GM21367 (cell line): ENCODE measurements at regions not wholly inside any gene's neighbourhood (a gene's known extent, or its start where the extent isn't known, plus 50 kb on each side); places are given as distances from the start of the nearest gene placed in this dataset.

Source experiments
- ATAC-seq: cut with Tn5 transposase; IDR thresholded peaks from one replicate; pipeline ENCODE4 v1.9.1; 2021; ENCODE audit not compliant: unreplicated experiment

DNA sequence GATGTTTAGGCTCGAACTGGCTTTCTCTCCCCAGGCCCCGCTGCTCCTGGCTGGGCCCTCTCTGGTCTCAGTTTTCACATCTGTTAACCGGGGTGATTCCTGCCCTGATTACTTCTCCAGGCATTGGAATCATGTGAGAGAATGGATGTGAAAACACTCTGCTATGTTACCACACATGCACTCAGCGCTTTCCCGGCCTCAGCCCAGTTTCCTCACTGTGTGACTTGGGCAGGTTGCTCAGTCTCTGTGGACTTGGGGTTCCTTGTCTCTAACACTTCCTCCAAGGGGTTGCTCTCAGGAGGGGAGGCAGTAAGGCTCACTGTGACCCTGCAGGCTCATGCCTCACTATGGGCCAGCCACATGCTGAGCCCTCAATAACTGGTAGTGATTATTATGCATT, 230.4 kb upstream of the HS6ST1 start:
- ATAC-seq = no peak

DNA sequence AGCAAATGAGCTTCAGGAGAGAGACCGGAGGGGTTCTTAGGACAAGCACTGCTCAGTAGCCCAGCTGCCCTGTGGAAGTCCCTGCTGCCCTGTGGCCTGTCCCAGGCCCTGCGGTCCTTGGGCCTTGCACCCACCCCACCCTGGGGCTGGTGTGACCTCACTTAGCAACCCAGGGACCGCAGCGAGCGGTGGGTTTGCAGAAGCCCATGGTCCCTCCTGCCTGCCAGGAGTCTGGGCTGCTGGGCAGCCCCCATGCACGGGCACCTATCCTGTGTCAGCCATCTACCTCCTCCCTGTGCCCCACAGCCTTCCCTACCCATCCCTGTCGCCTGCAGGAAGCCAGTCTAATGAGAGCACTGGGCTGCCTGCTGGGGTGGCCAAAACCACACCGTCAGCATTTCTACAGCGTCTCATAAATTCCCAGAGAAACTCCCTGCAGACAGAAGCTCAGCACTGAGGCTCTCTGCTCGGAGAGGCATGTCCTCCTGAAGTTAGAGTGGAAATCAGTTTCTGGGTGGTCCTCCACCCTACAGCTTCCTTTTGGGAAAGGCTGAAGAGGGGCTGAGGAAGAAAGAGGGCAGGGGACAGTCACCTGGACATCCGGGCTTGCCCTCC, 231.1 kb upstream of the HS6ST1 start:
- ATAC-seq = no peak

DNA sequence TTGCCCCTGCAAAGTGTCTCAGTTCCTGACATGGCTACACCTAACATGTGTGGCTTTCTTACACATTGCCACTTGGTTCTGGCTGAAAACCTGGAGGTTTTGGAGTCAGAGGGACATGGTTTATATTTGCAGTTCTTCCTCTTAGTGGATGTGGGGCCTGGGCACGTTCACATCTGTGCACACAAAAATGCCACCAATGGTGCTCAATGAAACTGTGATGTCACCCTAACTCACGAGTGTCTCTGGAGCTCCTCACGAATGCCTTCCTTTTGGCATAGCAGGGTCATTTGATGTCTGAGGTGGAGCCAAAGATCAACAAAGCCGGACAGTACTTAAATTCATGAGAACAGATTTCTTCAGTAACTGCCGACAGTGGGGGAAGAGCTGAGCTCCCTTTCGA, 231.7 kb upstream of the HS6ST1 start:
- no peak for ATAC-seq

DNA sequence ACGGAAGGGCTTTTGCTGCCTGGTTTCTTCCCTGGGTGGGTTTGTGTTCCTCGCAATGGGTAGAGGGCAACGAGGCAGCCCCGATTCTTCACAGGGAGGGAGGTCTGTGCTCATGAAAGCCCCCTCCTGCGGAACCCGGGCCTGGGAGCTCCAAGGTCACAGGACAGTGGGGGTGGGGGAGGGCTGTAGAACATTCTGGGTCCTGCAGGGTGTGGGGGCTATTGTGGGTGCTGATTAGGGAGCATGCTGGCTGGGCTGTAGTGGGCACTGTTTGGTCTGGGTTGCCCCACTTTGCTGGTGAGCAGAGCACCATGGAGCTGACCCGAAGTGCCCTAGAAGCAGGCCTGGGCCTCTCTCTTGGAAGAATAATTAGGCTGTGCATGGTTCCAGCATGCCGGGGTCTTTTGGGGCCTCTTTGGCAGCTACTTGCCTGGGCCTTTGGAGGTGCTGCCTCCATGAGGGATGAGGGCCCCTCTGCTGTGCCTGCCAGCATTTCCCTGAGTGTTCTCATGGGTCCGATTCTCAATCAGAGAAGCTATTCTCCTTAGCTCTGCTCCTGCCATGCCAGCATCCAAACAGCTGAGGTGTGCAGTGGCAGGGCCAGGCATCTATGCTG, 232.2 kb upstream of the HS6ST1 start:
- ATAC-seq = no peak

DNA sequence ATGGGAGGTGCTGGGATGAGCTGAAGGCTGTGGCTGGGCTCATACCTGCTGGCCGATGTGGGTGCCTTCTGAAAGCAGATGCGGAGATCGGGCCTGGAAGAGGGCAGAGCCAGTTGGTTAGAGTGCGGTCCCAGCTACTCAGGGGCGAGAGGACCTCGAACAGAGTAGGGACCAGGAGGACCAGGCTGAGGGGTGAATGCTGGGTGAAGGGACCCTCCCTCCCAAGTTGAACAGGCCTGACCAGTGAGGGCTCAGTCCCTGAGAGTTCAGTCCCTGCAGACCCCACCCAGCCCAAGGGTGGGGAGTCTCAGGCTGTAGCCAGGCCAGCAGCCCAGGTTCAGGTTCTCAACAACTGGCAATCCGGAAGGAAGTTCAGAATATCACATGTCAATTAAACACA, 232.8 kb upstream of the HS6ST1 start:
- no peak for ATAC-seq

DNA sequence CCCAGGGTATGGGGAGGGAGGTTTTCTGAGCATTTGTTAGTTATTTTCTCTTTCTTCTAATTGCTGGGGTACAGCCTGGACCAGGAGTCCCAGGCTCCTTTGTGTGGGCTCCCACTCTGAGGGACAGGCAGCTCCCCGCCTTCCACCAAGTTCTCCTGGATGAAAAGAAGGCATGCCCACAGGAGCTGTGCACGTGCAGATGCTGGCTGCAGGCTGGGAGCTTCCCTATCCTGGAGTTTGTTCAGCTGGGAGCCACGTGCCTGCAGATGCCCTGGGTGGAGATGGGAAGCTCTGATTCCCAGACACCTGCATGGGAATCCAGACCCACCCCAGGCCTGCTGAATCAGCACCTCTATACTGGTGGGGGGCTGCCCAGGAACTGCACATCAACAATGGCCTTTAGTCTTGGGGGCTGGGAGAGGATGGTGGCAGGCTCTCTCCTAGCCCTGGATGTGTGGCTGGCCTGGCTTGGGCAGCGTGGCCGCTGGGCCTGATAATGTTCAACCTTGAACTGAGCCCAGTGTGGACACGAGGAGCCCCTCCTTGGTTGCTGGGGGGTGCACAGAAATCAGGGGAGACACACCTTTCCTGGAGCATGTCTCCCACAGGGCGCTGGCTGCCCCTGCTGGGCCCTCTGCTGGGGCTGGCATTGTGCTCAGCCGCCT, 233.6 kb upstream of the HS6ST1 start:
- ATAC-seq = no peak

DNA sequence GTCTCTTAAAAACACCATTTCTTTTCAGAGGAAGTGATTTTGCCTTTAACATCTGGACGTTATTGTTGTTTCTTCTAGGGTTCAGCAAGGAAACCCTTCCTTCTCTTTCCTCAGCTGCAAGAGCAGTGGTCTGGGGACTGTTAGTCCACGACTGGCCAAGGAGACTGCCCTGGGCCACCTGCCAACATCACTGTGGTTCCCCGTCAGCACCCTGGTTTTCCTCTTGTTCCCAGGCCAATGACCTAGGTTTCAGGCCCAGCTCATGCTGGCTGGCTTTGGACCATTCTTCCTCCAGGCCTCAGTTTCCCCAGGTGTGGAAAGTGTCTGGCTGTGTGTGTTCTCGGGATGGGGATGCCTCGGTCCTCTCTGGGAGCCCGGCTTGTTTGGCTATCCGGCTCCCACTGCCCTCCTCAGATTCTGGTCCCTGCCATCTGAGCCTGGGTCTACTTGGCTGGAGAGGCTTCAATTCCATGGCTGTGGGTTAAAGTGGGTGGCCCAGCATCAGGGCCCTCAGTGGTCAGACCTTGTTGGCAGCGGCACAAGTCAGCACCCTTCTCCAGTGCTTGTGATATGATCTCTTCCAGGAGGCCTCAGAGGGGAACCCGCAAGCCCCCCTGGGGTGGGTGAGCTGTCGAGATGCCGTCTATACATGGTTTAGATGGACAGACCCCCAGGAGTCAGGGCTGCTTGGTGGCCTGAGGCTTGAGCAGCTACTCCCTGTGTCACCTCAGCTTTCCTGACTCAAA, 234.3 kb upstream of the HS6ST1 start:
- no peak for ATAC-seq

DNA sequence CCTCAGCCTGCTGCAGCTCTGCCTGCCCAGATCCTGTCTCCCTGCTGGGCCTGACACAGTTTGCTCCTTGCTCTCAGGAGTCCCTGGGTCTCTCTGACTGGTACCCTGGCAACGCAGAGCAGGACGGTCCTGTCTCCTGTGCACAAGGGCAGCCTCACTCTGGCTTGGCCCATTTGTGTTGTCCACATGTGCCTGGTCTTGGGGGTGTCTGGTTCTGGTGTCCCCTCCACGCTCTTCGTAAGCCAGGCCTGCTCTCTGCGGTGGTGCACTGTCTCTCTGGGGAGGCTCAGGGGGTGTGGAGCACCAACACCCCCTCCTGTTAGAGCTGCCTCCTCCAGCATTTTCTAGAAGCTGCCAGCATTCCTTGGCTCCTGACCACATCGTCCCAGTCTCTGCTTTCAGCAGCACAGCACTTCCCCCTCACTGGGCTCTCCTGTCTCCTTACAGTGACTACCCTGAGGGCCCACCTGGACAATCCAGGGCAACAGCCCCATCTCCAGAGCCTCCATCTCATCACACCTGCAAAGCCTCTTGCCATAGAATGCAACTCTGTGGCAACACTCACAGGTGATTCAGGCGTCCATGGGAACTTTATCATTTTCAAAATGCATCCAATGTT, 235.6 kb upstream of the HS6ST1 start:
- ATAC-seq = no peak

DNA sequence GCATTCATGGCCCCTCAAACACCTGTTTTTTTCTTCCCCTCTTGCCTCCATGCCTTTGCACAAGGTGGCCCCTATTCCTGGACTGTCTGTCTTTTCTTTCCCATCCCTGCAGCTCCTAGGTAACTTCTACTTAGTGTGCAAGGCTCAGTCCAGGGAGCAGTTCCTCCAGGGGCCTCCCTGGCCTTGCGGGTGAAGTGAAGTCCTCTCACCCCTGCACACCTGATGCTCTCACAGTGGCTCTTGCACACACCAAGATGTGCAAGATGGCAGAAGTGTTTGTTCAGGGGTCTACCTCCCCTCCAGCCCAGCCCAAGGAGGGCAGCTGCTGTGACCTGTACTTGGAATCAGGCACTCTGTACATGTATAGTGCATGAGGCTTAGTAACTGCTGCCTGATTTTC, 236.8 kb upstream of the HS6ST1 start:
- ATAC-seq = no peak

DNA sequence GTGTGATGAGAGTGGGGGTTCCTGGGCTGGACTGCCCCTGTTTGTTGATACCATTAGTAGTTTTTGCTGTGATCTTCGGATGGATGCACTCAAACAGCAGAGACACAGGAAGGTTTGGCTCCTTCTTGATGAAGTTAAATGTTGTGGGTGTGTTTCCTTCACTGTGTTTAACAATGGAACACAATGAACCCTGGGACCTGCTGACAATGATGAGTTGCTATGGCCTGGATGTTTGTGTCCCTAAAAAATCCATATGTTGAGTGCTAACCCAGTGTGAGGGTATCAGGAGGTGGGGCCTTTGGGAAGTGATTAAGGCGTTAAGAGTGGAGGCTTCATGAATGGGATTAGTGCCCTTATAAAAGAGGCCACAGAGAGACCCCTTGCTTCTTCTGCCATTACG, 237.4 kb upstream of the HS6ST1 start:
- ATAC-seq = no peak

DNA sequence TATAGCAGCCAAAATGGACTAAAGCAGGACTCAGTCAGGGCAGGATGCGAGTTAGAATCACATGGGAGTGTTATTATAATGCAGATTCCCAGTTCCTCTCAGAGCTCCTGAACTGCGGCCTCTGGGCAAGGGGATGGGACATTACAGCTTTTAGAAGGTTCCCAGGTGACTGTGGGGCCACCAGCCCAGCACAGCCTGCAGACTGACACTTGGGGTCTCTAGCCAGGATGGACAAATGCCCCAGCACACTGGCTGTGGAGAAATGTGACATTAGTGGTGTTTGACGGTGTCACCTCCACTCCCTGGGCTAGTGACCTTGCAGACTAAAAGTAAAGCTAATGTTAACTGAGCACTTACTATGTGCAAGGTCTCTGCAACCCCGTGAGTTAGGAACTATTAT, 238.0 kb upstream of the HS6ST1 start:
- no peak for ATAC-seq

DNA sequence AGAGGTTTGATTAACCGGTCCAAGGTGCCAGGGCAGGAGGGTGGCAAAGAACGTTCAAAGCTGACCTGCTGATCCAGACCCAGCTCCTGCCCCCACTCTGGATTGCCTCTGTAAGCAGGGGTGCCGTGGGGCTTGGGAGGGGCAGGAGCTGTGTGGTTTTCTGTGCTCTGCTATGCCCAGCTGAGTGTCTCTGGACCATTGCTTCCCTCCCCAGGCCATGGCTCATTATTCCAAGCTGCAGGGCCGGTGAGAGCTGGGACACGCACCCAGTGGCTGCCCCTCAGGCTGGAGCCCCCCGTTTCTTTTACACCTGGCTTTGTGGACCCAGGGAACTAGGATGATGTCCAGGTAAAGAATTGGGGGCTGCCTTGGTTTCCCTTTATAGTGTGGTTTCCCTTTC, 238.4 kb upstream of the HS6ST1 start:
- ATAC-seq = no peak

DNA sequence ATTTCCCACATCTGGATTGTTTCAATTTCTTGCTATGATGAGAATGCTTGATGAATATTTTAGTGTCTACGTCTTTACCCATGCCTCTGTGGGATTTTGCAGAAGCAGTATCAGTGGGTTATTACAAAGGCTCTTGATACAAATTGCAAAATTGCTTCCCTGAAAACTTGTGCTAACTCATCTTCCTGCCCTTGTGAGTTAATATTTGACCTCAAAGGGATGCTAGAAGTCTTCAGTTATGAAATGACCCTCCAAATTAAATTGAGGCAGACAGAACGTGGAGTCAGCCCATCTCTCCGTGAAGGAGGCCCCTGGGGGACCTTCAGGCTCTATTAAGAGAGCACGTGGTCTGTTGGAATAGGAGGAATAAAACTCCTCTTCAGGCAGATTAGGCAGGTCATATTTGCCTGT, 239.2 kb upstream of the HS6ST1 start:
- ATAC-seq = no peak

DNA sequence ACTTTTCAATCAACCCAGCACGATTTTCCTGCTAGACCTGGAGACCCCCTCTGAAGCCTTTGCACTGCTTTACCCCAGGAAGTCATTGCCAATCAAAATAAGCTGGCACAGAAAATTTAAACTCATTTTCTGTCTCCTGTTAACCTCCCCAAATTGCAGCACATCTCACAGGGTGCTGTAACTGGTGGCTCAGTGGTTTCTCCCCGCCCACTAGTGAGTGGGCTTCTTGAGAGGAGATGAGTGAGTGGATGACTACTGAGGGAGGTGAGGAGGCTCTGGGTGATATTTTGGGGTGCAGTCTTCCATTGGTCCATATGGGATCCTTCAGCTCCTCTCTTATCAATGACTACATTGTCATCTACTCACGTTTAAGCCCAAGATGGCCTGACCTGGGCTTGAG, 239.8 kb upstream of the HS6ST1 start:
- ATAC-seq = no peak

DNA sequence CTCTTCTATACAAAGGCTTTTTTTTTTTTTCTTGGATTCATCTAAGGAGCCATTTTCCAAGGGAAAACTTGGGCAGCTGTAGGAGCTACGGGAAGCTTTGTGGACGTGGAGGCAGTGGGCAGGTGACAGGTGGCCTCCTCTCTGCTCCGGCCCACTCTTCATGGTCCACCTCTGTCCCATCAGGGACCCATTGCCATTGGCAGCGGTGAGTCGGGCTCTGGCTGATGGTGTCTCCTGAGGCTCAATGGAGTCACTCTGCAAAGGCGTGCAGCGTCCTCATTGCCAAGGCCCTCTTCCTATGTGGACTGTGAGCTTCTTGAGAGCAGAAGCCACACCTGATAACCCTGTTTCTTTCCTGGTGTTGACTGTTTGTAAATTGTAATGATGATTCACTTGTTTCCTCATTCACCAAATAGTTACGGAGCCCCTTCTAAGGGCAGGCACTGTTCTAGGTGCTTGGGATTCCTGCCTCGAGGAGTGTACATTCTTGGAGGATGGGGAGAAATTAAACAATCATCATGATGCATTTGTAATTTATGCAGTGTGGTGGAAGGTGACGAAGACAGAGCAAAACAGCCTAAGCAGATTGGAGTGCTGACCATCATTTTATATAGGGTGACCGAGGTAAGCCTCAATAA, 240.3 kb upstream of the HS6ST1 start:
- no peak for ATAC-seq

DNA sequence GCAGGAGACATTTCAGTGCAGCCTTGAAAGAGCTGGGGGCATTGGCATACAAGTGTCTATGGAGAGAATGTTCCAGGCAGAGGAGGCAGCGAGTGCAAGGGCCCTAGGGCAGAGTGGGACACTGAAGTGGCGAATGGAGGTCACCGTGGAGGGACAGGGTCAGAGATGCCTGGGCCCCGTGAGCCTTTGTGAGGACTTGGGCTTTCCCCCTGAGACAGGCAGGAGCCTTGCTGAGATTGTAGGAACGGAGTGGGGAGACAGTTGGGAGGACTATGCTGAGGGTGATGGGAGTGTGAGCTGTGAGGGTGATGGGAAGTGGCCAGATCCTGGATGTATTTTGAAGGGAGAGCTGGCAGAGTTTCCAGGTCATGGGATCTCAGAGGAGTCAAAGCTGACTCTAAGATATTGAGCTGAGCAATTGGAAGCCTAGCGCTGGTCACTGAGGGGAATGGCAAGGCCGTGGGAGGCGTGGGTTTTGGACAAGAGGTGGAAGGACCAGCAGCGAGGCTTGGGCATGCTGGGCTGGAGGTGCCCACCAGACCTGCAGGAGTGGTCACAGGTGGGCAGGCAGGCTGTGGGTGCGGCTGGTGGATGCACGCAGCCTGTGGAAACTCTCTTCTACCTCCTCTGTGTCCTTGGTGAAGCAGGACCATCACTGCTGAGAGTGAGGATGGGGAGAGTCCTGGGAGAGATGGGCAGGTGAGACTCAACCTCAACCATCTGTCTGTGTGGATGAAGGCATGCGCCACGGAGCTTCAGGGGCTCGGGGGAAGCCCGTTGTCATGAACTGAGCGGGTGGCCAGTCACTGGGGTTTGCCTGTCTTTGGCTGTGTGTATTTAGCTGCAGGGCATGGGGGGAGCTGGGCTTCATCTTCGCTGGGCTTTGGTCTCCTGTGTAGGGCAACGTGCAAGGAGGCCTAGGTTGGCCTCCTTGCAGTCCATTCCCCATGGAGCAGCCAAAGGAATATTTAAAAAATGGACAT, 241.2 kb upstream of the HS6ST1 start:
- ATAC-seq = no peak

DNA sequence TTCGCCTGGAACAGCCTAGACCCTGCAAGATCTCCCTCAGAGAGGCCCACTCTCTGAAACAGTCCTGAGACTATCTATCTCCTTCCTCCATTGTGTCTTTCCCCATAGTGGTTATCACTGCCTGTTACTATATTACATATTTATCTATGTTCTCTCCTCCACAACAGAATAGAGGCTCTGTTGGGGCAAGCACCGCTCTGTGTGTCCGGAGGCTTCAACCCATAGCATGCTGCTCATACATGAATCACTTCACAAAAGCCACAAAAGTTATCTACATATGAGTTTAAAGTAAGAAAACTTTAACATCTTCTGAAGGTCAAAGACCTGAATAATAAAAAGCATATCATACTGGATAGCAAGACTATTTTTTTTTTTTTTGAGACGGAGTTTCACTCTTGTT, 242.1 kb upstream of the HS6ST1 start:
- no peak for ATAC-seq

DNA sequence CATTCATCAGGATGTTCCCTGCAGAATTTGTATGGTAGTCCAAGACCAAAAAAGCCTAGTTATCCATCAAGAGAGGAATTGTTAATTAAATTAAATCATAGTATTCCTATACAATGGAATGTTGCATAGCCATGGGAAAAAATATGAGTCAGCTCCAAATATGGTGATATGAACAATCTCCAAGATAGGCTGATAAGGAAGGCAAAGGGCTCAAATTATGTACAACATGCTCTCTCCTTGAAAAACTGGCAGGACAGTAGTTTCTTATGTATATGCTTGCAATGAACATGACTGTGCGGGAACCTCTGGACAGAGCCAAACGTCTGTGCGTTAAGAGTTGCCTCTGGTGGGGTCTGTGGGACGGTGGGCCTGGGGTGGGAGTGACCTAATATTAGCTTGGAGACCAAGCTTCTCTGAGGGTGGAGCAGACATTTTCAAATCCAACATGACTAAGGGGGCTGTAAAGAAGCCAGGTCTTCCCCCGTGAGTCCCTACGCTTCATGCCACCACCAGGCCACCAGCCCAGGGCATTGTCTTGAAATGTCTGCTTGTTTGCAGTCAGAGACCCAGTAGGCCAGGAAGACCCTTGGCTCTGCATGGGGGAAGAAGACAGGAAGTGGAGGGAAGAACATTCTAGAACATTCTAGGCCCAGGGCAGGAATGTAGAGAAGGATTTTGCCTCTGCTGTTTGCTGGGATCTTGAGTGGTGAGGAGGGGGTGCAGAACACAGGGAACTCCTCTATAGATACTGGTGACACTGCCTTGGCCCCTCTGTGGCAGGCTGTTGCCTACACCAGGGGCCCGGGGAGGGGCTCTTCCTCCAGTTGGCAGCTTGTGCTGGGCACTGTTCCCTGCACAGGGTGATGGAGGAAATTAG, 244.0 kb upstream of the HS6ST1 start:
- ATAC-seq = no peak

DNA sequence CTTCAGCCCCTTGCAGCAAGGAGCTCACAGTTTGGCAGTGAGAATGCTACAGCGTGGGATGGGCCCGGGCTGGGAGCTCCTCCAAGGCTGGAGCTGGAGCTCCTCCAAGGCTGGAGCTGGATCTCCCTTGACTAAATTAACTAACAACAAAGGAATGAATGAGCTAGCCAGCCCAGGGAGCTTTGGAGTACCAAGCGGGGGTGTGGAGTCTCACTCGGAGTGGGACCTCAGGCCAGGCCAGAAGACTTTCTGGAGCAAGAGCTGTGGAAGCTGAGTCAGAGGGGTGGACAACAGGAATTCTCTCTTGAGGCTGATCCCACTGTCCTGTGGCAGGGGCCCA, 244.7 kb upstream of the HS6ST1 start:
- ATAC-seq = no peak
